GM12878 (cell line): ENCODE measurements at regions not wholly inside any gene's neighbourhood (a gene's known extent, or its start where the extent isn't known, plus 50 kb on each side); places are given as distances from the start of the nearest gene placed in this dataset.

Source experiments
- ATAC-seq: fragments of 200-7000 bp; cut with Tn5 transposase; 3 replicates; pipeline ENCODE4 v1.9.1; 2020; ENCODE audit warnings: mild to moderate bottlenecking, moderate library complexity
- BruUV-seq: library from RNA; stranded (reverse); fragments of 400-500 nt; replicated peaks from 2 replicates; lab custom pipeline; 2021; lab: Mats Ljungman, UMichigan
- CTCF ChIA-PET: fragments of 300-600 bp; sonication (Branson Sonifier 250); formaldehyde crosslinking; extraction: SDS; loops from one replicate; lab custom pipeline; 2021; ENCODE audit warnings: inconsistent platforms; lab: Yijun Ruan, JAX
- POLR2A ChIA-PET: fragments of 350-600 bp; formaldehyde crosslinking; extraction: SDS; loops from one replicate; lab custom pipeline; 2021; ENCODE audit warnings: inconsistent platforms; lab: Charles Lee
- RAD21 ChIA-PET: fragments of 300-600 bp; sonication (Branson Sonifier 250); formaldehyde crosslinking; loops from one replicate; lab custom pipeline; 2023; ENCODE audit warnings: antibody characterized with exemption; ENCODE audit not compliant: unreplicated experiment; lab: Charles Lee
- SMC1A ChIA-PET: fragments of 300-600 bp; sonication (Branson Sonifier 250); formaldehyde crosslinking; loops from one replicate; lab custom pipeline; 2023; ENCODE audit not compliant: unreplicated experiment, uncharacterized antibody; lab: Charles Lee
- DNase-seq: peaks from one replicate; pipeline ENCODE4 v3.0.0-alpha.2; 2011; ENCODE audit warnings: low read depth, low spot score
- FAIRE-seq: peaks from 3 replicates; lab custom pipeline; 2011; peaks lifted over from hg19 to GRCh38; lab: Jason Lieb, UNC
- H2AFZ ChIP-seq: 2 replicates; pipeline ENCODE4 v1.6.0; 2011; ENCODE audit warnings: low read depth, low read length, control low read depth; ENCODE audit not compliant: control insufficient read depth
- H3K27ac ChIP-seq: 2 replicates; pipeline ENCODE4 v1.5.1; 2011; ENCODE audit warnings: control low read depth; ENCODE audit not compliant: control insufficient read depth, insufficient read depth
- H3K27me3 ChIP-seq, 2 experiments: replicated peaks in 1 of 2; 2 replicates each; pipeline versions ENCODE4 v1.6.0 to v1.6.1; 2011; ENCODE audit warnings: low read length in 1 of 2; ENCODE audit not compliant: control insufficient read depth in 2 of 2, insufficient read depth in 2 of 2
- H3K36me3 ChIP-seq, 2 experiments: 2 replicates each; pipeline ENCODE4 v1.5.1; 2011; ENCODE audit warnings: low read length in 1 of 2; ENCODE audit not compliant: control insufficient read depth in 2 of 2, insufficient read depth in 2 of 2
- H3K4me1 ChIP-seq: 2 replicates; pipeline ENCODE4 v1.6.1; 2011; ENCODE audit warnings: mild to moderate bottlenecking, low read length, moderate library complexity, mixed read lengths; ENCODE audit not compliant: control insufficient read depth, insufficient read depth
- H3K4me2 ChIP-seq: 2 replicates; pipeline ENCODE4 v1.6.0; 2011; ENCODE audit warnings: control low read depth; ENCODE audit not compliant: control insufficient read depth, insufficient read depth
- H3K4me3 ChIP-seq: fragments of 200-600 bp; sonication (generic); 2 replicates; pipeline ENCODE4 v1.5.1; 2016
- H3K79me2 ChIP-seq: 2 replicates; pipeline ENCODE4 v1.6.0; 2011; ENCODE audit warnings: low read length; ENCODE audit not compliant: control insufficient read depth, insufficient read depth
- H3K9ac ChIP-seq: 2 replicates; pipeline ENCODE4 v1.8.0; 2011; ENCODE audit warnings: low read length, control low read depth, mixed read lengths; ENCODE audit not compliant: control insufficient read depth, insufficient read depth
- H3K9me3 ChIP-seq: replicated peaks from 3 replicates; pipeline ENCODE4 v1.5.1; 2011; ENCODE audit warnings: mild to moderate bottlenecking, low read length; ENCODE audit not compliant: control insufficient read depth, insufficient read depth
- H4K20me1 ChIP-seq: 2 replicates; pipeline ENCODE4 v1.6.0; 2011; ENCODE audit not compliant: control insufficient read depth, insufficient read depth
- BMI1 ChIP-seq: fragments of 450-650 bp; IDR thresholded peaks from 2 replicates; pipeline ENCODE4 v1.6.1; 2016; ENCODE audit warnings: mild to moderate bottlenecking, moderate library complexity, borderline replicate concordance
- CBX3 ChIP-seq: fragments of 200-600 bp; sonication (generic); IDR thresholded peaks from 2 replicates; pipeline ENCODE4 v1.6.1; 2016; ENCODE audit warnings: low read depth, borderline replicate concordance
- HDGF ChIP-seq: fragments of 450-650 bp; IDR thresholded peaks from 2 replicates; pipeline ENCODE4 v1.6.1; 2016; ENCODE audit warnings: antibody characterized with exemption
- MYC ChIP-seq: IDR thresholded peaks from 2 replicates; pipeline ENCODE4 v1.6.1; 2011; ENCODE audit warnings: mild to moderate bottlenecking, low read length, moderate library complexity, inconsistent platforms; ENCODE audit not compliant: insufficient read depth, insufficient replicate concordance, insufficient read length, severe bottlenecking
- NR2C1 ChIP-seq: fragments of 450-650 bp; IDR thresholded peaks from 2 replicates; pipeline ENCODE4 v1.6.1; 2017; ENCODE audit warnings: antibody characterized with exemption, mild to moderate bottlenecking, moderate library complexity
- POLR2AphosphoS2 ChIP-seq: IDR thresholded peaks from 2 replicates; pipeline ENCODE4 v1.6.1; 2011; ENCODE audit warnings: low read depth, mild to moderate bottlenecking, low read length, improper control_type of control experiment, moderate library complexity
- SMARCA5 ChIP-seq: fragments of 450-650 bp; IDR thresholded peaks from 2 replicates; pipeline ENCODE4 v1.6.1; 2017; ENCODE audit warnings: mild to moderate bottlenecking
- SREBF1 ChIP-seq: IDR thresholded peaks from 2 replicates; pipeline ENCODE4 v1.6.1; 2012; ENCODE audit warnings: mild to moderate bottlenecking, low read length
- TCF7 ChIP-seq: IDR thresholded peaks from 2 replicates; pipeline ENCODE4 v1.6.1; 2014; ENCODE audit warnings: antibody characterized with exemption, borderline replicate concordance
- YY1 ChIP-seq: IDR thresholded peaks from 2 replicates; pipeline ENCODE4 v1.6.1; 2011; ENCODE audit warnings: low read depth, mild to moderate bottlenecking, low read length
- ZNF384 ChIP-seq: IDR thresholded peaks from 2 replicates; pipeline ENCODE4 v1.6.1; 2012; ENCODE audit warnings: low read depth, mild to moderate bottlenecking, low read length, improper control_type of control experiment, borderline replicate concordance
- WGBS: methylation state at CpG from one replicate; pipeline ENCODE4 v1.1.6; 2016; ENCODE audit warnings: low lambda C conversion rate; ENCODE audit not compliant: insufficient replicate concordance, insufficient coverage; ENCODE audit errors: missing lambda C conversion rate; 5-methylcytosine and 5-hydroxymethylcytosine counted together
- in situ Hi-C: fragments of 300-500 bp; cut with MboI; formaldehyde crosslinking; loops from 9 replicates; pipeline ENCODE4 v1.14.3; 2018; ENCODE audit warnings: mixed read lengths
- intact Hi-C: fragments of 100-400 bp; cut with micrococcal nuclease; formaldehyde crosslinking; loops from one replicate; pipeline ENCODE4 v1.14.2; 2022; ENCODE audit not compliant: unreplicated experiment
- TF ChIP-seq, protein P1 (sequence below): fragments of 450-650 bp; formaldehyde crosslinking; IDR thresholded peaks from 2 replicates; pipeline ENCODE4 v1.4.0; 2022; ENCODE audit warnings: mild to moderate bottlenecking, moderate library complexity
- TF ChIP-seq, protein P2 (sequence below): fragments of 450-650 bp; IDR thresholded peaks from 2 replicates; pipeline ENCODE4 v1.6.1; 2016; ENCODE audit warnings: mild to moderate bottlenecking
- TF ChIP-seq, protein P3 (sequence below): fragments of 450-650 bp; IDR thresholded peaks from 2 replicates; pipeline ENCODE4 v1.6.1; 2014; ENCODE audit warnings: mild to moderate bottlenecking
- TF ChIP-seq, protein P4 (sequence below): IDR thresholded peaks from 2 replicates; pipeline ENCODE4 v1.6.1; 2011; ENCODE audit warnings: borderline replicate concordance, low read depth, mild to moderate bottlenecking, moderate library complexity, low read length; ENCODE audit not compliant: insufficient read depth, poor library complexity, severe bottlenecking
- TF ChIP-seq, protein P5 (sequence below): fragments of 450-650 bp; IDR thresholded peaks from 2 replicates; pipeline ENCODE4 v1.6.1; 2017; ENCODE audit warnings: mild to moderate bottlenecking

DNA sequence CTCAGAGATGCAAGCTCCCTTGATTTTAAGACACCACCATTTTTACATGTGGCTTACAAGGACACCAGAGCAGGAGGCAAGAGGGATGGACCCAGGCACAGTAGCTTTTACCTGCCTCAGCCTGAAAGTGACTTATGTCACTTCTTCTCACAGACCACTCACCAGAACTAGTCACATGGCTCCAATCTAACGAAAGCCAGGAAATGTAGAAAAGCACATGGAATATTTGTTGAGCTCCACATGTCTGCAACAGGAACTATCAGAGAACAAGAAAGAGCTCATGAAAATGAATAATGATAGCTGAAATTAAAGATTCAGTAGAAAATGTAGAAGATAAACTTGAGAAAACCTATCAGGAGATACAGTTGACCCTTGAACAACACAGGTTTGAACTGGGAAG, 69.4 kb downstream of the ZNF648 start:
- Histone ChIP-seq H3K9me3 (no peaks in the 10 kb centered on the region), H4K20me1 (no peaks in the 10 kb centered on the region), H3K9ac (no peak overlapping the region), H2AFZ (no peak overlapping the region), H3K36me3 (no peaks in the 10 kb centered on the region), H3K79me2 (no peaks in the 10 kb centered on the region), H3K27me3 (peaks cover 0 to 2% of the 10 kb centered on the region in 2 experiments; a peak in 1 of 4 replicates), H3K4me3 (no peak overlapping the region), H3K27ac (no peak overlapping the region), H3K4me2 (no peak overlapping the region), H3K4me1 (no peaks in the 10 kb centered on the region)
- in situ Hi-C loops = no loop called here
- SMC1A ChIA-PET = no interaction called here
- CTCF ChIA-PET = interaction anchor here (1.2 to 1.6 kb wide), 2 partner anchors 63 to 89 kb away, joined by 3 to 5 read pairs; no protein-coding TSS in a partner anchor
- POLR2A ChIA-PET = no interaction called here
- RAD21 ChIA-PET = no interaction called here
- intact Hi-C loops = no loop called here
- WGBS = 25% methylated on average over 1 of the region's 1 CpG
- FAIRE-seq (no peak), DNase-seq (no peak), ATAC-seq (no peak)
- BruUV-seq = no TSS peak
- TF ChIP-seq POLR2AphosphoS2 (no peak), NR2C1 (no peak), MYC (no peak), BMI1 (no peak), SMARCA5 (no peak), SREBF1 (no peak), TCF7 (no peak), YY1 (no peak), CBX3 (no peak), ZNF384 (no peak), HDGF (no peak)
- TF ChIP-seq, protein P1, sequence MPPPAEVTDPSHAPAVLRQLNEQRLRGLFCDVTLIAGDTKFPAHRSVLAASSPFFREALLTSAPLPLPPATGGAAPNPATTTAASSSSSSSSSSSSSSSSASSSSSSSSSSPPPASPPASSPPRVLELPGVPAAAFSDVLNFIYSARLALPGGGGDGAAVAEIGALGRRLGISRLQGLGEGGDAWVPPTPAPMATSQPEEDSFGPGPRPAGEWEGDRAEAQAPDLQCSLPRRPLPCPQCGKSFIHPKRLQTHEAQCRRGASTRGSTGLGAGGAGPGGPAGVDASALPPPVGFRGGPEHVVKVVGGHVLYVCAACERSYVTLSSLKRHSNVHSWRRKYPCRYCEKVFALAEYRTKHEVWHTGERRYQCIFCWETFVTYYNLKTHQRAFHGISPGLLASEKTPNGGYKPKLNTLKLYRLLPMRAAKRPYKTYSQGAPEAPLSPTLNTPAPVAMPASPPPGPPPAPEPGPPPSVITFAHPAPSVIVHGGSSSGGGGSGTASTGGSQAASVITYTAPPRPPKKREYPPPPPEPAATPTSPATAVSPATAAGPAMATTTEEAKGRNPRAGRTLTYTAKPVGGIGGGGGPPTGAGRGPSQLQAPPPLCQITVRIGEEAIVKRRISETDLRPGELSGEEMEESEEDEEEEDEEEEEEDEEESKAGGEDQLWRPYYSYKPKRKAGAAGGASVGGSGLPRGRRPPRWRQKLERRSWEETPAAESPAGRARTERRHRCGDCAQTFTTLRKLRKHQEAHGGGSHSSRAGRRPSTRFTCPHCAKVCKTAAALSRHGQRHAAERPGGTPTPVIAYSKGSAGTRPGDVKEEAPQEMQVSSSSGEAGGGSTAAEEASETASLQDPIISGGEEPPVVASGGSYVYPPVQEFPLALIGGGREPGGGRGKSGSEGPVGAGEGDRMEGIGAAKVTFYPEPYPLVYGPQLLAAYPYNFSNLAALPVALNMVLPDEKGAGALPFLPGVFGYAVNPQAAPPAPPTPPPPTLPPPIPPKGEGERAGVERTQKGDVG (CRISPR knock-in tag) = no peak
- TF ChIP-seq, protein P2, sequence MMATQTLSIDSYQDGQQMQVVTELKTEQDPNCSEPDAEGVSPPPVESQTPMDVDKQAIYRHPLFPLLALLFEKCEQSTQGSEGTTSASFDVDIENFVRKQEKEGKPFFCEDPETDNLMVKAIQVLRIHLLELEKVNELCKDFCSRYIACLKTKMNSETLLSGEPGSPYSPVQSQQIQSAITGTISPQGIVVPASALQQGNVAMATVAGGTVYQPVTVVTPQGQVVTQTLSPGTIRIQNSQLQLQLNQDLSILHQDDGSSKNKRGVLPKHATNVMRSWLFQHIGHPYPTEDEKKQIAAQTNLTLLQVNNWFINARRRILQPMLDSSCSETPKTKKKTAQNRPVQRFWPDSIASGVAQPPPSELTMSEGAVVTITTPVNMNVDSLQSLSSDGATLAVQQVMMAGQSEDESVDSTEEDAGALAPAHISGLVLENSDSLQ = no peak
- TF ChIP-seq, protein P3, sequence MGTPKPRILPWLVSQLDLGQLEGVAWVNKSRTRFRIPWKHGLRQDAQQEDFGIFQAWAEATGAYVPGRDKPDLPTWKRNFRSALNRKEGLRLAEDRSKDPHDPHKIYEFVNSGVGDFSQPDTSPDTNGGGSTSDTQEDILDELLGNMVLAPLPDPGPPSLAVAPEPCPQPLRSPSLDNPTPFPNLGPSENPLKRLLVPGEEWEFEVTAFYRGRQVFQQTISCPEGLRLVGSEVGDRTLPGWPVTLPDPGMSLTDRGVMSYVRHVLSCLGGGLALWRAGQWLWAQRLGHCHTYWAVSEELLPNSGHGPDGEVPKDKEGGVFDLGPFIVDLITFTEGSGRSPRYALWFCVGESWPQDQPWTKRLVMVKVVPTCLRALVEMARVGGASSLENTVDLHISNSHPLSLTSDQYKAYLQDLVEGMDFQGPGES = no peak
- TF ChIP-seq, protein P4, sequence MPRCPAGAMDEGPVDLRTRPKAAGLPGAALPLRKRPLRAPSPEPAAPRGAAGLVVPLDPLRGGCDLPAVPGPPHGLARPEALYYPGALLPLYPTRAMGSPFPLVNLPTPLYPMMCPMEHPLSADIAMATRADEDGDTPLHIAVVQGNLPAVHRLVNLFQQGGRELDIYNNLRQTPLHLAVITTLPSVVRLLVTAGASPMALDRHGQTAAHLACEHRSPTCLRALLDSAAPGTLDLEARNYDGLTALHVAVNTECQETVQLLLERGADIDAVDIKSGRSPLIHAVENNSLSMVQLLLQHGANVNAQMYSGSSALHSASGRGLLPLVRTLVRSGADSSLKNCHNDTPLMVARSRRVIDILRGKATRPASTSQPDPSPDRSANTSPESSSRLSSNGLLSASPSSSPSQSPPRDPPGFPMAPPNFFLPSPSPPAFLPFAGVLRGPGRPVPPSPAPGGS = no peak
- TF ChIP-seq, protein P5, sequence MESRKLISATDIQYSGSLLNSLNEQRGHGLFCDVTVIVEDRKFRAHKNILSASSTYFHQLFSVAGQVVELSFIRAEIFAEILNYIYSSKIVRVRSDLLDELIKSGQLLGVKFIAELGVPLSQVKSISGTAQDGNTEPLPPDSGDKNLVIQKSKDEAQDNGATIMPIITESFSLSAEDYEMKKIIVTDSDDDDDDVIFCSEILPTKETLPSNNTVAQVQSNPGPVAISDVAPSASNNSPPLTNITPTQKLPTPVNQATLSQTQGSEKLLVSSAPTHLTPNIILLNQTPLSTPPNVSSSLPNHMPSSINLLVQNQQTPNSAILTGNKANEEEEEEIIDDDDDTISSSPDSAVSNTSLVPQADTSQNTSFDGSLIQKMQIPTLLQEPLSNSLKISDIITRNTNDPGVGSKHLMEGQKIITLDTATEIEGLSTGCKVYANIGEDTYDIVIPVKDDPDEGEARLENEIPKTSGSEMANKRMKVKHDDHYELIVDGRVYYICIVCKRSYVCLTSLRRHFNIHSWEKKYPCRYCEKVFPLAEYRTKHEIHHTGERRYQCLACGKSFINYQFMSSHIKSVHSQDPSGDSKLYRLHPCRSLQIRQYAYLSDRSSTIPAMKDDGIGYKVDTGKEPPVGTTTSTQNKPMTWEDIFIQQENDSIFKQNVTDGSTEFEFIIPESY = no peak
